Transverse colon (tissue), 3 donors: ENCODE measurements at regions not wholly inside any gene's neighbourhood (a gene's known extent, or its start where the extent isn't known, plus 50 kb on each side); places are given as distances from the start of the nearest gene placed in this dataset.

Source experiments
- CTCF ChIP-seq, 5 experiments: fragments of 200-600 bp in 3 of 5; fragments of 450-650 bp in 2 of 5; sonication (generic) in 3 of 5; IDR thresholded peaks; 1 replicate in 2 of 5; 2 replicates in 3 of 5; pipeline ENCODE4 v1.5.1; 2016 to 2017; ENCODE audit warnings: antibody characterized with exemption in 5 of 5, inconsistent platforms in 3 of 5, mild to moderate bottlenecking in 2 of 5, moderate library complexity in 1 of 5
- POLR2A ChIP-seq: fragments of 450-650 bp; IDR thresholded peaks from one replicate; pipeline ENCODE4 v1.6.1; 2016; ENCODE audit warnings: antibody characterized with exemption, mild to moderate bottlenecking, moderate library complexity

GRCh38 chr13:34250151-34250670, 432.3 kb downstream of the RFC3 start:
- TF ChIP-seq POLR2A (no peak), CTCF (IDR thresholded peaks at IDR 0.05) (no peak)
